ENCODE measurements at regions not wholly inside any gene's neighbourhood (a gene's known extent, or its start where the extent isn't known, plus 50 kb on each side); places are given as distances from the start of the nearest gene placed in this dataset.

GRCh38 chr14:21939836-21940235 is 266.2 kb upstream of the OR4E1 start:
- no peak for TF ChIP-seq FOXM1 (IDR thresholded peaks at IDR 0.05; ENCODE audit: borderline replicate concordance)
- no peak for TF ChIP-seq SP1 (IDR thresholded peaks at IDR 0.05)
- TF ChIP-seq L3MBTL2 (conservative IDR thresholded peaks at IDR 0.05), result no peak
- TF ChIP-seq BHLHE40 (IDR thresholded peaks at IDR 0.05; ENCODE audit: borderline replicate concordance), result no peak
- TF ChIP-seq PKNOX1 (IDR thresholded peaks at IDR 0.05), result no peak
- no peak for TF ChIP-seq HDGF (IDR thresholded peaks at IDR 0.05; ENCODE audit: borderline replicate concordance)
- TF ChIP-seq FOXA1 (IDR thresholded peaks at IDR 0.05), result no peak
- no peak for TF ChIP-seq SUZ12 (IDR thresholded peaks at IDR 0.05)
- no peak for TF ChIP-seq ZNF384 (IDR thresholded peaks at IDR 0.05)
- TF ChIP-seq LEF1 (IDR thresholded peaks at IDR 0.05; ENCODE audit: borderline replicate concordance), result no peak

Measured in HEK293T (cell line).